ENCODE measurements at regions not wholly inside any gene's neighbourhood (a gene's known extent, or its start where the extent isn't known, plus 50 kb on each side); places are given as distances from the start of the nearest gene placed in this dataset.

GRCh38 chr6:62640749-62641148 is 354.7 kb upstream of the KHDRBS2 start:
- Histone ChIP-seq H3K36me3 (no peaks in the 10 kb centered on the region), H3K4me1 (no peaks in the 10 kb centered on the region), H3K4me3 (no peak overlapping the region), H3K27me3 (no peaks in the 10 kb centered on the region), H3K27ac (no peak overlapping the region), H3K9me3 (peaks cover 0 to 64% (median 15%) of the 10 kb centered on the region in 11 donors)
- ATAC-seq (no peak), DNase-seq (no peak)
- 45 to 67% methylated on average over 2 of the region's 2 CpGs for WGBS, 2 donors
- intact Hi-C loops (cut with DNase I) = no loop called here
- TF ChIP-seq CTCF (IDR thresholded peaks at IDR 0.05) = no peak

- WGBS, 2 donors = 65 to 66% methylated on average over 2 of the region's 2 CpGs
- H3K27me3 ChIP-seq = no peaks in the 10 kb centered on the region
- no peak overlapping the region for H3K4me3 ChIP-seq
- no peak for TF ChIP-seq CTCF (IDR thresholded peaks at IDR 0.05)
- no peaks in the 10 kb centered on the region for H3K4me1 ChIP-seq
- peaks cover 0 to 12% (median 0%) of the 10 kb centered on the region in 11 donors for H3K9me3 ChIP-seq
- no peak for ATAC-seq
- intact Hi-C loops (cut with DNase I) = no loop called here
- H3K27ac ChIP-seq = no peak overlapping the region
- DNase-seq = no peak
- no peaks in the 10 kb centered on the region for H3K36me3 ChIP-seq
Observed at GRCh38 chr6:62626661-62627060, 340.6 kb upstream of the KHDRBS2 start.

- intact Hi-C loops (cut with DNase I) = no loop called here
- H3K27me3 ChIP-seq = no peaks in the 10 kb centered on the region
- TF ChIP-seq CTCF (IDR thresholded peaks at IDR 0.05) = no peak
- no peak overlapping the region for H3K4me3 ChIP-seq
- H3K36me3 ChIP-seq = no peaks in the 10 kb centered on the region
- 87 to 89% methylated on average over 1 of the region's 1 CpG for WGBS, 2 donors
- no peak for ATAC-seq
- peaks cover 0 to 4% (median 0%) of the 10 kb centered on the region in 11 donors for H3K9me3 ChIP-seq
- no peak for DNase-seq
- no peak overlapping the region for H3K27ac ChIP-seq
- no peaks in the 10 kb centered on the region for H3K4me1 ChIP-seq
Observed at GRCh38 chr6:62623846-62624532, 338.0 kb upstream of the KHDRBS2 start.

GRCh38 chr6:62615366-62616015 is 329.5 kb upstream of the KHDRBS2 start:
- no peaks in the 10 kb centered on the region for H3K4me1 ChIP-seq
- intact Hi-C loops (cut with DNase I) = no loop called here
- DNase-seq = no peak
- no peak for ATAC-seq
- H3K36me3 ChIP-seq = no peaks in the 10 kb centered on the region
- peaks cover 0 to 26% (median 0%) of the 10 kb centered on the region in 11 donors for H3K9me3 ChIP-seq
- H3K4me3 ChIP-seq = no peak overlapping the region
- no peak overlapping the region for H3K27ac ChIP-seq
- 37 to 42% methylated on average over 4 of the region's 4 CpGs for WGBS, 2 donors
- H3K27me3 ChIP-seq = no peaks in the 10 kb centered on the region
- no peak for TF ChIP-seq CTCF (IDR thresholded peaks at IDR 0.05)

All from heart right ventricle (tissue), 16 donors.